ENCODE measurements at regions not wholly inside any gene's neighbourhood (a gene's known extent, or its start where the extent isn't known, plus 50 kb on each side); places are given as distances from the start of the nearest gene placed in this dataset.
"Not testable (repeated sequence)": the region's sequence is repeated elsewhere in the genome, so short reads cannot be mapped to it uniquely, and the experiment has no call there.

DNA sequence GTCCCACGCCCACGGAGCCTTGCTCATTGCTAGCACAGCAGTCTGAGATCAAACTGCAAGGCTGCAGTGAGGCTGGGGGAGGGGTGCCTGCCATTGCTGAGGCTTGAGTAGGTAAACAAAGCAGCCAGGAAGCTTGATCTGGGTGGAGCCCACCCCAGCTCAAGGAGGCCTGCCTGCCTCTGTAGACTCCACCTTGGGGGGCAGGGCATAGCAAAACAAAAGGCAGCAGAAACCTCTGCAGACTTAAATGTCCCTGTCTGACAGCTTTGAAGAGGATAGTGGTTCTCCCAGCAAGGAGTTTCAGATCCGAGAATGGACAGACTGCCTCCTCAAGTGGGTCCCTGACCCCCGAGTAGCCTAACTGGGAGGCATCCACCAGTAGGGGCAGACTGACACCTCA lies 239.7 kb downstream of the DAD1 start:
- not testable (repeated sequence) for TF ChIP-seq EZH2 (IDR thresholded peaks at IDR 0.05); SIN3A (IDR thresholded peaks at IDR 0.05; ENCODE audit: low read depth); POLR2AphosphoS5 (IDR thresholded peaks at IDR 0.05; ENCODE audit: low read depth, low read length); CEBPB (IDR thresholded peaks at IDR 0.05; ENCODE audit: low read depth); EGR1 (IDR thresholded peaks at IDR 0.05; ENCODE audit: low read depth); RAD21 (IDR thresholded peaks at IDR 0.05; ENCODE audit: low read depth); ZNF274 (IDR thresholded peaks at IDR 0.05; ENCODE audit: low read depth, low read length); TCF7L2 (IDR thresholded peaks at IDR 0.05; ENCODE audit: borderline replicate concordance, extremely low read depth, insufficient read depth, insufficient read length)
- TF ChIP-seq, protein P1, sequence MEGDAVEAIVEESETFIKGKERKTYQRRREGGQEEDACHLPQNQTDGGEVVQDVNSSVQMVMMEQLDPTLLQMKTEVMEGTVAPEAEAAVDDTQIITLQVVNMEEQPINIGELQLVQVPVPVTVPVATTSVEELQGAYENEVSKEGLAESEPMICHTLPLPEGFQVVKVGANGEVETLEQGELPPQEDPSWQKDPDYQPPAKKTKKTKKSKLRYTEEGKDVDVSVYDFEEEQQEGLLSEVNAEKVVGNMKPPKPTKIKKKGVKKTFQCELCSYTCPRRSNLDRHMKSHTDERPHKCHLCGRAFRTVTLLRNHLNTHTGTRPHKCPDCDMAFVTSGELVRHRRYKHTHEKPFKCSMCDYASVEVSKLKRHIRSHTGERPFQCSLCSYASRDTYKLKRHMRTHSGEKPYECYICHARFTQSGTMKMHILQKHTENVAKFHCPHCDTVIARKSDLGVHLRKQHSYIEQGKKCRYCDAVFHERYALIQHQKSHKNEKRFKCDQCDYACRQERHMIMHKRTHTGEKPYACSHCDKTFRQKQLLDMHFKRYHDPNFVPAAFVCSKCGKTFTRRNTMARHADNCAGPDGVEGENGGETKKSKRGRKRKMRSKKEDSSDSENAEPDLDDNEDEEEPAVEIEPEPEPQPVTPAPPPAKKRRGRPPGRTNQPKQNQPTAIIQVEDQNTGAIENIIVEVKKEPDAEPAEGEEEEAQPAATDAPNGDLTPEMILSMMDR (IDR thresholded peaks at IDR 0.05 in 2 of 3, conservative IDR thresholded peaks at IDR 0.05 in 1 of 3; ENCODE audit: borderline replicate concordance in 1 of 3, insufficient read depth in 1 of 3, low read depth in 2 of 3, low read length in 2 of 3) = not testable (repeated sequence)
